T-helper 2 cell treated with Interferon-gamma antibody and Interleukin-4, amounts not matched to agents 5 μg/mL and 100 μg/mL, for 36 hours (primary cell): ENCODE measurements at regions not wholly inside any gene's neighbourhood (a gene's known extent, or its start where the extent isn't known, plus 50 kb on each side); places are given as distances from the start of the nearest gene placed in this dataset.

Source experiments
- DNase-seq: peaks from one replicate; pipeline ENCODE4 v3.0.0; 2021; ENCODE audit warnings: low spot score
- H3K27ac Mint-ChIP-seq: one replicate; pipeline ENCODE4 v1.8.0; 2021; ENCODE audit warnings: mild to moderate bottlenecking, mixed read lengths
- H3K27me3 Mint-ChIP-seq: one replicate; pipeline ENCODE4 v1.8.0; 2021; ENCODE audit warnings: low read depth, mixed read lengths
- H3K36me3 Mint-ChIP-seq: one replicate; pipeline ENCODE4 v1.8.0; 2021; ENCODE audit warnings: low read depth, mixed read lengths
- H3K4me1 Mint-ChIP-seq: one replicate; pipeline ENCODE4 v1.8.0; 2021; ENCODE audit warnings: low read depth, mixed read lengths
- H3K4me3 Mint-ChIP-seq: one replicate; pipeline ENCODE4 v1.8.0; 2022; ENCODE audit warnings: mild to moderate bottlenecking, moderate library complexity, mixed read lengths
- H3K9me3 Mint-ChIP-seq: one replicate; pipeline ENCODE4 v1.8.0; 2021; ENCODE audit warnings: mixed read lengths

DNA sequence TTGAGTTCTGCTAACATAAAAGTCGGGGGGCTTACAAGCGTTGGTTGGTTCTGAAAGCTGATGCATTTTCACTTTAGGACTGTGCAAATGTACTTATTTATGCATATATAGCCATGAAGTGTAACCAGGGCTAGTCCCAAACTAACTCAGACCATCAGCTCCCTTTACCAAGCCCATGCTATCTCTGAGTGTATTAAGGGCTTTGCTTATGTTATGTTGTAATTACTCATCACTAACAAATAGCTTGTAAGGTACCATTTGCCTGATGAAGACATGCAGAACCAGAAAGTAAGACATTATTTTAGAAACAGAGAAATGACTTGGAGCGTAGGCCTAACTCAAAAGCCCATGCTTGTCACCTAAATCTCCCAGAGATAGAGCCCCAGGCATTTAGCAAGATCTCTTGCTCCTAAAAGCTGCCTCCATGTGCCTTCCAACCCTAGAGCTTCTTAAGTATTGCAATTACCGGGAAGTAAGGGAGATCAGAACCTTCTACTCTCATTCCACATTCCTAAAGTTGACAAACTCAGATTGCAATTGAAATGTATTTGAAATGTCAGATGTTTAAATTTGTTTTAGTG lies 362.9 kb upstream of the RBMS3 start:
- no peak overlapping the region for H3K4me3 Mint-ChIP-seq
- DNase-seq, result no peak
- H3K27me3 Mint-ChIP-seq, result peaks cover 9% of the 10 kb centered on the region
- H3K27ac Mint-ChIP-seq, result no peak overlapping the region
- H3K9me3 Mint-ChIP-seq, result no peaks in the 10 kb centered on the region
- peaks cover 7% of the 10 kb centered on the region for H3K4me1 Mint-ChIP-seq
- H3K36me3 Mint-ChIP-seq, result no peaks in the 10 kb centered on the region

DNA sequence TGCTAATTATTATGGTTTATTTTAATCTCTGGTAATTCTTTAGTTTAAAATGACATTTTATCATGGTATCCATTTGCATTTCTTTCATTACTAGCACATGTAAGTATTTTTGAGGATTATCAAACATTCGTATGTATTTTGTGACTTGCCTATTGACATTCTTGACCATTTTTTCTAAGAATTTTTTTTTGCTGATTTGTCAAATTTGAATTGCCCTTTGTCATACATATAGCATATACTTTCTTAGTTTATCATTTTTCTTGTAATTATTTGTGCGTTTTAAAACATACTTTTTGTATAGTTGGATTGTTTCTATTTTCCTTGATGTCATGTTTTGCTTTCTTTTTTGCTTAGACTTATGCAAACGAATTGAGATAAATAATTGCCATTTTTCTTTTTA lies 358.5 kb upstream of the RBMS3 start:
- H3K4me3 Mint-ChIP-seq, result no peak overlapping the region
- H3K4me1 Mint-ChIP-seq, result no peaks in the 10 kb centered on the region
- H3K9me3 Mint-ChIP-seq, result no peaks in the 10 kb centered on the region
- no peak overlapping the region for H3K27ac Mint-ChIP-seq
- H3K36me3 Mint-ChIP-seq, result no peaks in the 10 kb centered on the region
- peaks cover 5% of the 10 kb centered on the region for H3K27me3 Mint-ChIP-seq
- no peak for DNase-seq

DNA sequence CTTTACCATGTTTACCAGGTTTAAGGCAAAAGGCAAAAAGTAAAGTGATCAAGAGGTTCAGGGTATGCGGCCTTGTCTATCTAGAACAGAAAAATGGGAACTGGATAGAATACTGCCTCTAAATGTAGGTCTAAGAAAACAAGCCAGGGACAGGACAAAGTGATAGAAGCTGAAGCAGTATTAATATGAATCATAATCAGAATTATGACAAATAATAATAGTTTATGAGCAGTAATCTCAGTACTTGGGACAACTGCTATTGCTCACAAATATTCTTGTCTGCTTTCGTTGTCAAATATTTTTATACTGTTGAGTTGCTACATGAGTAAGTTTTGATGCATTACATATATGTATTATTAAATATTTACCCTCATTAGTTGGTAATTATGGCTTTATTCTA lies 356.9 kb upstream of the RBMS3 start:
- no peak for DNase-seq
- Mint-ChIP-seq H3K27me3 (peaks cover 5% of the 10 kb centered on the region), H3K4me1 (no peaks in the 10 kb centered on the region), H3K9me3 (no peaks in the 10 kb centered on the region), H3K36me3 (no peaks in the 10 kb centered on the region), H3K4me3 (no peak overlapping the region), H3K27ac (no peak overlapping the region)

DNA sequence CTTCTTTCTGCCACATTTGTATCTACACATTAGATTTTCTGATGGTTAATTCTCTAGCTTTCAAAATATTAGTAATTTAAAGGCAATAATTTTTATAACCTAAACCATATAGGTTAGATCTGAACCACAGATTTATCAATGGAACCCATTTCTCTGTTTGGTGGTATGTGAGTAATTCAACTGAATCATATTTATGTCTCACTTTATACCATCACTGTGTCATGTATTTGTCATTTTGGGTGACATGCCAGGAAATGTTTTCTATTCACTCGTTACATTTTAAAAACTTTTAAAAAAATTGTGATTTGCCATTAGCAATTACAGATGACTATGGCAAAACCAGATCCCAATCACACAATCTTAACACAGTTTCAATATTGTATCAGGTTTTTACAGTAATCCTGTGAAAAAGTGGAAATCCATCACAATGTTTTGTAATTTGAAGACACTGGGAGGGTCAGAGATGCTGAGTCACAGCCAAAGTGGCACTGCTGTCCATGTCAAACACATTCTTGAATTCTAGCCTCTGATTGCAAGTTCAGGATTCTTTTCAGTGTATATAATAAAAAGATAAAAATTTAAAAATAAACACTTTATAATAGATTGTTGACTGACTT lies 356.0 kb upstream of the RBMS3 start:
- no peaks in the 10 kb centered on the region for H3K36me3 Mint-ChIP-seq
- peaks cover 4% of the 10 kb centered on the region for H3K27me3 Mint-ChIP-seq
- no peak overlapping the region for H3K27ac Mint-ChIP-seq
- no peaks in the 10 kb centered on the region for H3K9me3 Mint-ChIP-seq
- DNase-seq, result no peak
- H3K4me3 Mint-ChIP-seq, result no peak overlapping the region
- H3K4me1 Mint-ChIP-seq, result no peaks in the 10 kb centered on the region

DNA sequence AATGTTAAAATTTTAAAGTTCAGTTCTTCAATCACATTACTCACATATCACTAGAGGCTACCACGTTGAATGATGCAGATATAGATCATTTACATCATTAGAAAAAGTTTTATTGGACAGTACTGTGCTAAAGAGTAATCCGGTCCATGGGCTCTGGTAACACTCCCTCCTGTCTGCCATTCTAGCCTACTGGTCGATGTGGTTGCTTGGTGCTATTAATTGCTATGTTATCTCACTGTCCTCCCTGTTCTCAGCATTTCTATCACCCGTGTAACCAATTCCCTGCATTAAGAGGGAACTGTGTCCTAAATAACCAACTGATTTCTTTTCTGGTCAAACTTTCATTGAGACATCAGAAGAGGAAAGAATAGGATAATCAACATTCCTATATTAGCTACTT lies 347.5 kb upstream of the RBMS3 start:
- Mint-ChIP-seq H3K4me3 (no peak overlapping the region), H3K36me3 (no peaks in the 10 kb centered on the region), H3K4me1 (peaks cover 16% of the 10 kb centered on the region), H3K27me3 (no peaks in the 10 kb centered on the region), H3K9me3 (no peaks in the 10 kb centered on the region), H3K27ac (no peak overlapping the region)
- no peak for DNase-seq

DNA sequence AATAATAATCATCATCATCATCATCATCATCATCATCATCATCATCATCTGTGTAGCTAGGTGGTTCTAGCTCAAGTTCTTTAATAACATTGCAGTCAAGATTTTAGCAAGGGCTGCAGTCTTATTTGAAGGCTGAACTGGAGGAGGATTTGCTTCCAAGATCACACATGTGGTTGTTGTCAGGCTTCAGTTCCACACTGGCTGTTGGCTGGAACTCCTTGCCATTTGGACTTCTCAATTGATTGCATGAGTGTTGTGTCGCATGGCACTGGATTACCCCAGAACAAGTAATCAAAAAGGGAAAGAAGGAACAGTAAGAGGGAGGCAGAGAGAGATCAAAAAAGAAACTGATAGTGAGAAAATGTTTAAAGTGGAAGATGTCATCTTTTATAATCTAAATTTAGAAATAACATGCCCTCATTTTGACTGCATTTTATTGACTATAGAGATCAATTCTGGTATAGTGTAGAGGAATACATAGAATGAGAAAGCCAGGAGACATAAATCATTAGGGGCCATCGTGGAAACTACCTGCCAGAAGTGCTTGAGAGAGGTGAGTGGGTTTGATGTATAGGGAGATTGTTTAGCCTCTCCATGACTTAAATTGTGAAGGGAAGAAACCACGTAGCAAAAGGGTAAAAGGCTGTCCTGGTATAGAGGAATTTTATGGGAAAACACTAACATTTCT lies 346.6 kb upstream of the RBMS3 start:
- peak overlapping the region; percentile 41 for H3K4me3 Mint-ChIP-seq
- H3K9me3 Mint-ChIP-seq, result no peaks in the 10 kb centered on the region
- H3K4me1 Mint-ChIP-seq, result peaks cover 16% of the 10 kb centered on the region
- H3K27me3 Mint-ChIP-seq, result no peaks in the 10 kb centered on the region
- peak overlapping the region; percentile 12 for H3K27ac Mint-ChIP-seq
- H3K36me3 Mint-ChIP-seq, result no peaks in the 10 kb centered on the region
- no peak for DNase-seq

DNA sequence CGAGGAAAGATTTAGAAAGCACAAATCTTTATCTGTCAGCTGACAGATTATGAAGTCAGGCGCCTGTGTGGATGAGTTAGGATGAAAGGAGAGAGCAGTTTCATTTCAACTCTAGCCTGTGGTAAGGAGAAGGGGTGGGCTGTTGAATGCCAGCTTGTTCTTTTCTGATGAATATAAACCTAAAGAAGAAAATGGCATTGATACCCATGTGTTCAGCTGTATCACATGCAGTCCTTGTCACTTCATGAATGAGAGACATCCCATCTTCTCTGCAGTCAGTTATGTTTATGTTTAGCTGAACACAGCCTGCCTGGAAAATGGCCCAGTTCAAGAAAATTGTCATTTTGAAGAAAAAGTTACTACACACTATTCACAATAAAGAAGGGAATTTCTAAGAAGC lies 345.7 kb upstream of the RBMS3 start:
- peak overlapping the region; percentile 64 for H3K27ac Mint-ChIP-seq
- H3K9me3 Mint-ChIP-seq, result no peaks in the 10 kb centered on the region
- H3K27me3 Mint-ChIP-seq, result no peaks in the 10 kb centered on the region
- no peaks in the 10 kb centered on the region for H3K36me3 Mint-ChIP-seq
- H3K4me1 Mint-ChIP-seq, result peaks cover 21% of the 10 kb centered on the region
- H3K4me3 Mint-ChIP-seq, result peak overlapping the region; percentile 67
- DNase-seq, result peak; percentile 18

DNA sequence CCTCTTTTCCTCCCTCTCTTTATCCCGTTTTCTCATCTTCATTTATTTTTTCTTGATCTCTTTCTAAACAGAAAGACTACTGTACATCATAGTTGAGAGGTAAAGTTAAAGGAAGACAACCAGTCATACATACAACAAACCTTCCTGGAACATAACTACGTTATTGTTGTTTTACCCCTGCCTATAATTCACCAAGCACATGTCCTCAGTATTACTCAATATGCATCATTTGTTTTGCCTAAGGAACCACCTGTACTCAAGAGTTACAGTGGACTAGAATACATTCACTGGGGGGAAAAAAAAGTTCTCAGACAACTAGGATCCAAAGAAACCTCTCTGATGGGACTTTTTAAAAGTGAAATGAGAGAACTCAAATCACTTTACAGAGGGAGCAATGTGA lies 344.7 kb upstream of the RBMS3 start:
- Mint-ChIP-seq H3K27me3 (no peaks in the 10 kb centered on the region), H3K9me3 (no peaks in the 10 kb centered on the region), H3K4me3 (no peak overlapping the region), H3K27ac (no peak overlapping the region), H3K36me3 (no peaks in the 10 kb centered on the region), H3K4me1 (peaks cover 29% of the 10 kb centered on the region)
- DNase-seq, result no peak

DNA sequence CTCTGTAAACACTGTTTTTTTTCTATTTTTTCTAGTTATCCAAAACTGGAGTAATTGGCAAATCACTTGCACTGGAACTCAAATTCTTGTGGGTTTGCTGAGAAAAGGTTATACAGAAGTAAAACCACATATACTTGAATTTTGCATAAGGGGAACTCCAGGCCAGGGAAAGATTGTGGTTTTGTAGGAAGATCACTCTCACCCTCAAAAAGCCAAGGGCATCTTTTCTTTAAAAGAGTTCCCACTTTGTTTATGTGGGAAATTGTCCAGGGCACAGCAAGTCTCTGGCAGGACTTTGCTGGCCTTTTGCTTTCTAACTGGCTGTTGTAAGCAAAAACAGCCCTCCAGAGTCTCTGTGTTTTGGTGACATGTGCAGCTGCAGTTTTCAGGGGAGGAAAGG lies 340.3 kb upstream of the RBMS3 start:
- peak; percentile 22 for DNase-seq
- Mint-ChIP-seq H3K4me3 (no peak overlapping the region), H3K27ac (no peak overlapping the region)

DNA sequence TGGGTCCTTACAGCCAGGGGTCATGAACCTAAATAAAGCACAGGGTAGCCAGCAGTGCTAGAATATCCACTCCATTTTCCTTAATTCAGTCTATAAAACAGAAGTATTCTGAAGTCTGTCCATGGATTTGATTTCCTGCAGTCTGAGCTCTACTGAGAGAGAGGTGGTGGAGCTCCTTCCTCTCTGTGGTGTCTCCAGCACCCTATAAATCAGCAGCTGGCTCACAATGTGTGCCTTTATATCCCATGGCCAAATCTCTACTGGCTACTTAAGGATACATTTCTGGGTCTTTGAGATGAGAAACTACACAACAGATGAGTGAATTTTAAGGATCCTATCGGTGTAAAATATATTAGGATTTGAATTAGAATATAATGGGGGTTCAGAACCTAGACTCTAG lies 339.9 kb upstream of the RBMS3 start:
- Mint-ChIP-seq H3K4me1 (peaks cover 16% of the 10 kb centered on the region), H3K9me3 (no peaks in the 10 kb centered on the region), H3K36me3 (no peaks in the 10 kb centered on the region), H3K4me3 (no peak overlapping the region), H3K27me3 (no peaks in the 10 kb centered on the region), H3K27ac (no peak overlapping the region)
- no peak for DNase-seq

More for the DNA sequence above, 340.3 kb upstream of the RBMS3 start:
- Mint-ChIP-seq H3K9me3 (no peaks in the 10 kb centered on the region), H3K36me3 (no peaks in the 10 kb centered on the region), H3K4me1 (peaks cover 17% of the 10 kb centered on the region), H3K27me3 (no peaks in the 10 kb centered on the region)

DNA sequence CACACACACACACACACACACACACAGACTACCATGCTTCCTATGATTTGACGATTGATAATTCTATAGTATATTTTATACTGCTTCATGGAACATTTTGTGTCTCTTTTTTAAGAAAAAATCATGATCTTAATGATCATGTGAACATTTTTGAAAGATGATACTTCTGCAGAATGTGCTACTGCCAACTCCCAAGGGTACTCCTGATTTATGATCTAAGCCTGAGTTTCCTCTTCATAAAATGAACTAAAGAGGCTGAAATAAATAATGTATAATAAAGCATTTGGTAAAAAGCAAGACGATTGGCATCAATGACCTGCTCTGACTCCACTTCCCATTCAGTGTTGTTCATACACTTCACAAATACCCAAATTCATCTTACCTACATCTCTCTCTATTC lies 333.8 kb upstream of the RBMS3 start:
- H3K27me3 Mint-ChIP-seq, result no peaks in the 10 kb centered on the region
- no peak overlapping the region for H3K27ac Mint-ChIP-seq
- no peak for DNase-seq
- no peaks in the 10 kb centered on the region for H3K36me3 Mint-ChIP-seq
- no peaks in the 10 kb centered on the region for H3K4me1 Mint-ChIP-seq
- no peaks in the 10 kb centered on the region for H3K9me3 Mint-ChIP-seq
- no peak overlapping the region for H3K4me3 Mint-ChIP-seq

DNA sequence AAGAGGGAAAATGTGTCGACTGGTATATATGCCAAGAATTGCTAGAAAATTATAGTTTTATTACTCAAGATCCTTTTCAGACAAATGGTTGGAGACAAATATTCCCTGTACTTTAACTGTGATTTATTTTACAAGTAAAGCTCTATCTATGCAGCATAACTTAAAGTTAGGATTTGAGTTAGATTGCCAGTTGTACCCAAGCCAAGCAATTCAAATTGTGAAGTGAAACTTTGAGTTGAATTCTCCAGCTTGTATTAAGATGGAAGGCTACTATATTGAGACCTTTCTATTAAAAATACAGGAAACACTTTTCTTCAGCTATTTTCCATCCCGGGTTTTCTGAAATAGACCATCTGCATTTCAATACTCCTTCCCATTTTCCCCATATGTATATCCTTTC lies 333.1 kb upstream of the RBMS3 start:
- no peak overlapping the region for H3K27ac Mint-ChIP-seq
- no peaks in the 10 kb centered on the region for H3K4me1 Mint-ChIP-seq
- no peaks in the 10 kb centered on the region for H3K27me3 Mint-ChIP-seq
- DNase-seq, result no peak
- no peaks in the 10 kb centered on the region for H3K36me3 Mint-ChIP-seq
- H3K4me3 Mint-ChIP-seq, result no peak overlapping the region
- H3K9me3 Mint-ChIP-seq, result no peaks in the 10 kb centered on the region

DNA sequence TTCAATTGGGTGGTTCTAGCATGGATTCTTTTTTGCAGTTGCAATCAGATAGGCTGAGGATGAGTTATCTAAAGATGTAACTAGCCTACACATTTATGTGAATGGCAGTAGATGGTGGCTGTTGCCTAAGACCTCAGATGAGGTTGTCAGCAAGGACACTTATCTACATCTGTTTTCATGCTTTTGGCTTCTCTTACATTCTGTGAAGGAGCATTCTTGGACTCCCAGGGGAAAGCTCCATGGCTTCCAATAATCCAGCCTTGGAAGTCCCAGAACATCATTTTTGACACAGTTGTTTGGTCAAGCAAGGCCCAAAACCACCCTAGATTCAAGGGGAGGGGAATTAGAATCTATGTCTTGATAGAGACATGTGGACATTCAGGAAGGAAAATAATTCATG lies 332.2 kb upstream of the RBMS3 start:
- Mint-ChIP-seq H3K4me1 (no peaks in the 10 kb centered on the region), H3K27ac (no peak overlapping the region), H3K9me3 (no peaks in the 10 kb centered on the region), H3K27me3 (no peaks in the 10 kb centered on the region), H3K4me3 (no peak overlapping the region), H3K36me3 (no peaks in the 10 kb centered on the region)
- no peak for DNase-seq

DNA sequence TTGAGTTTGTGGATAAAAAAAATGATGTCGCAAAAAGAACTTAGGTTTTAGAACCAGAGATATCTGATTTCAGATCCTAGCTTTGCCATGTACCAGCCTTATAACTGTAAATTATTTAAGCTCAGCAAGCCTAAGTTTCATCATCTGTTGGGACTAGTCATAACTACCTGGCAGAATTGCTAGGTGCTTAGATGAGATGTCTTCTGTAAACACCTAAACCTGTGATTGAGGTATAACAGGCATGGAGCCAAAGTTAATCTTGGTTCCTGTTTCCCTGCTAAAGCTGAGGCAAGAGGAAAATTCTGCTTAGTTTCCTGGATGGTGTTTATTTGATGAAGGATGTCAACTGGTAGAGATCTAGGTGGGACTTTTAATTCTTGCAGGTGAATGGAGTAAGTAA lies 331.3 kb upstream of the RBMS3 start:
- H3K4me1 Mint-ChIP-seq, result no peaks in the 10 kb centered on the region
- H3K36me3 Mint-ChIP-seq, result no peaks in the 10 kb centered on the region
- DNase-seq, result no peak
- no peak overlapping the region for H3K27ac Mint-ChIP-seq
- no peaks in the 10 kb centered on the region for H3K9me3 Mint-ChIP-seq
- no peak overlapping the region for H3K4me3 Mint-ChIP-seq
- H3K27me3 Mint-ChIP-seq, result no peaks in the 10 kb centered on the region

DNA sequence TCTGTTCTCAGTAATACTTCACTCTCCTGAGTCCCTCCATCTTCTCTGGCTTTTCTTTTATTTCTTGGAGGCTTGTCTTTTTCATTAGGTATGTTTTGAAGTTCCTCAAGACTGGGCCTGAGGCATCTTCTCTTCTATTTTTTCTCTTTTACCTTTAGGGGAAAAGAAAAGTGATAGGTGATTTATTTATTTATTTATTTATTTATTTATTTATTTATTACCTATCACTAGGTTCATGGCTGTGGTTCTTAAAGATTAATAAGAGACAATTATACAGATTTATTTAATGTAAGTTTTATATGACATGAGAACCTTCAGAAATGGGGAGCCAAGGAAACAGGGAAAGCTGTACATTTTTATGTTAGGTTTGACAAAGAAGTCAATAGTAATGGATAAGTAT lies 330.3 kb upstream of the RBMS3 start:
- Mint-ChIP-seq H3K9me3 (no peaks in the 10 kb centered on the region), H3K27me3 (no peaks in the 10 kb centered on the region), H3K27ac (no peak overlapping the region), H3K4me3 (no peak overlapping the region), H3K4me1 (no peaks in the 10 kb centered on the region), H3K36me3 (no peaks in the 10 kb centered on the region)
- DNase-seq, result no peak
